ENCODE measurements at regions not wholly inside any gene's neighbourhood (a gene's known extent, or its start where the extent isn't known, plus 50 kb on each side); places are given as distances from the start of the nearest gene placed in this dataset.

GRCh38 chr13:102487330-102487729, 85.5 kb upstream of the FGF14 start:
- no peak for TF ChIP-seq CTCF (conservative IDR thresholded peaks at IDR 0.05)
- no peak for TF ChIP-seq ZFX (IDR thresholded peaks at IDR 0.05)

All from C4-2B (cell line).